HepG2 (cell line): ENCODE measurements at regions not wholly inside any gene's neighbourhood (a gene's known extent, or its start where the extent isn't known, plus 50 kb on each side); places are given as distances from the start of the nearest gene placed in this dataset.

Experiments
- CTCF ChIP-seq: sonication (generic); formaldehyde crosslinking; IDR thresholded peaks from 2 replicates; pipeline ENCODE4 v1.5.0; 2020; ENCODE audit warnings: mild to moderate bottlenecking, missing genetic modification reagents, moderate library complexity
- E2F5 ChIP-seq: sonication (generic); formaldehyde crosslinking; conservative IDR thresholded peaks from 2 replicates; pipeline ENCODE4 v1.4.0; 2020; ENCODE audit warnings: missing genetic modification reagents
- HMGXB4 ChIP-seq, 2 experiments: sonication (generic) in 1 of 2; formaldehyde crosslinking in 1 of 2; IDR thresholded peaks; 2 replicates each; pipeline versions ENCODE4 v1.4.0 to v1.6.1; 2018 to 2020; ENCODE audit warnings: missing genetic modification reagents in 2 of 2, borderline replicate concordance in 1 of 2, low read depth in 1 of 2, mild to moderate bottlenecking in 1 of 2, missing biosample characterization in 1 of 2
- IKZF5 ChIP-seq: IDR thresholded peaks from 2 replicates; pipeline ENCODE4 v1.6.1; 2018; ENCODE audit warnings: missing genetic modification reagents, mild to moderate bottlenecking, missing compliant biosample characterization
- IRF1 ChIP-seq: sonication (generic); formaldehyde crosslinking; IDR thresholded peaks from 2 replicates; pipeline ENCODE4 v1.4.0; 2020; ENCODE audit warnings: low read depth, mild to moderate bottlenecking, missing genetic modification reagents
- IRF9 ChIP-seq: sonication (generic); formaldehyde crosslinking; IDR thresholded peaks from 2 replicates; pipeline ENCODE4 v1.8.0; 2022; ENCODE audit warnings: missing genetic modification reagents, mild to moderate bottlenecking, borderline replicate concordance
- POLR2AphosphoS5 ChIP-seq: IDR thresholded peaks from 2 replicates; pipeline ENCODE4 v1.6.1; 2012; ENCODE audit warnings: low read depth, low read length
- SAP130 ChIP-seq: IDR thresholded peaks from 2 replicates; pipeline ENCODE4 v1.6.1; 2016; ENCODE audit warnings: low read depth
- TAF1 ChIP-seq: sonication (generic); formaldehyde crosslinking; IDR thresholded peaks from 2 replicates; pipeline ENCODE4 v1.4.0; 2020; ENCODE audit warnings: missing genetic modification reagents
- ZNF143 ChIP-seq: sonication (generic); formaldehyde crosslinking; IDR thresholded peaks from 2 replicates; pipeline ENCODE4 v1.4.0; 2020; ENCODE audit warnings: missing genetic modification reagents
- ZNF280D ChIP-seq: sonication (generic); formaldehyde crosslinking; IDR thresholded peaks from 2 replicates; pipeline ENCODE4 v1.5.1; 2020; ENCODE audit warnings: mild to moderate bottlenecking, missing genetic modification reagents
- ZNF446 ChIP-seq: sonication (generic); formaldehyde crosslinking; IDR thresholded peaks from 2 replicates; pipeline ENCODE4 v1.5.0; 2020; ENCODE audit warnings: mild to moderate bottlenecking, missing genetic modification reagents
- ZNF589 ChIP-seq: sonication (generic); formaldehyde crosslinking; conservative IDR thresholded peaks from 2 replicates; pipeline ENCODE4 v1.8.0; 2022; ENCODE audit warnings: mild to moderate bottlenecking, moderate library complexity, missing genetic modification reagents
- ZNF790 ChIP-seq: sonication (generic); formaldehyde crosslinking; IDR thresholded peaks from 2 replicates; pipeline ENCODE4 v1.8.0; 2022; ENCODE audit warnings: missing genetic modification reagents, mild to moderate bottlenecking, borderline replicate concordance

- no peak for TF ChIP-seq CTCF (CRISPR knock-in tag)
- TF ChIP-seq IRF1: no peak
- TF ChIP-seq HMGXB4 (CRISPR knock-in tag; IDR thresholded peaks at IDR 0.05; ENCODE audit: borderline replicate concordance in 1 of 2, low read depth in 1 of 2): no peak
- TF ChIP-seq ZNF589: no peak
- no peak for TF ChIP-seq TAF1 (CRISPR knock-in tag)
- TF ChIP-seq ZNF790: no peak
- no peak for TF ChIP-seq ZNF143
- no peak for TF ChIP-seq ZNF280D (CRISPR knock-in tag)
- no peak for TF ChIP-seq POLR2AphosphoS5
- TF ChIP-seq ZNF446 (CRISPR knock-in tag): no peak
- no peak for TF ChIP-seq IKZF5 (CRISPR knock-in tag)
- TF ChIP-seq E2F5 (CRISPR knock-in tag): no peak
- TF ChIP-seq IRF9: no peak
- no peak for TF ChIP-seq SAP130 (CRISPR knock-in tag)
Observed at GRCh38 chr7:47095946-47096345, 486.0 kb downstream of the TNS3 start.
